Astrocyte of the cerebellum (primary cell): ENCODE measurements at regions not wholly inside any gene's neighbourhood (a gene's known extent, or its start where the extent isn't known, plus 50 kb on each side); places are given as distances from the start of the nearest gene placed in this dataset.

Experiments used
- DNase-seq: peaks from one replicate; pipeline ENCODE4 v3.0.0-alpha.2; 2011; ENCODE audit warnings: low read depth
- H3K4me3 ChIP-seq: 2 replicates; pipeline ENCODE4 v1.5.1; 2011; ENCODE audit warnings: mild to moderate bottlenecking, low read depth, low read length, moderate library complexity
- in situ Hi-C: cut with HindIII; loops from 2 replicates; pipeline ENCODE4 v1.10.0; 2017; ENCODE audit warnings: low sequenced_read_pairs
- TF ChIP-seq, protein P1 (sequence below): IDR thresholded peaks from 2 replicates; pipeline ENCODE4 v1.5.1; 2012; ENCODE audit warnings: low read length, low read depth, moderate library complexity, mild to moderate bottlenecking; ENCODE audit errors: missing control alignments

DNA sequence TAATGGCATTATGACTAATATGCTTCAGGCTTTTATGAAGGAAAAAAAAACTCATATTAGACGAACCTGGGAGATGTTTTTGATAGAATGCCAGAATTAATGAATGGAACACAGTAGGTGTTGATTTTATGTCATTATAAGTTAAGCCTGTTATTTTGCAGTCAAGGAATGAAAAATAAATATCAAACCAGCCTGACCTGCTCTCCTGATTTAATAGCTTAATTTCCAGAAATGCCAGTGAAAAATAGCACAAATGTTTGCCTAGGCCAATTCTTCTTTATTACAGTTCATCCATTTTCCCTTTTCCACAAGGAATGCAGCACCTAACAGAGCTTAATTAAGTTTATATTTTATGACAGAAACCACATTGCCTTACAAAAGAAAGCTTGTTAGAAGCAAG lies 292.0 kb downstream of the TBL1XR1 start:
- DNase-seq, result no peak
- TF ChIP-seq, protein P1, sequence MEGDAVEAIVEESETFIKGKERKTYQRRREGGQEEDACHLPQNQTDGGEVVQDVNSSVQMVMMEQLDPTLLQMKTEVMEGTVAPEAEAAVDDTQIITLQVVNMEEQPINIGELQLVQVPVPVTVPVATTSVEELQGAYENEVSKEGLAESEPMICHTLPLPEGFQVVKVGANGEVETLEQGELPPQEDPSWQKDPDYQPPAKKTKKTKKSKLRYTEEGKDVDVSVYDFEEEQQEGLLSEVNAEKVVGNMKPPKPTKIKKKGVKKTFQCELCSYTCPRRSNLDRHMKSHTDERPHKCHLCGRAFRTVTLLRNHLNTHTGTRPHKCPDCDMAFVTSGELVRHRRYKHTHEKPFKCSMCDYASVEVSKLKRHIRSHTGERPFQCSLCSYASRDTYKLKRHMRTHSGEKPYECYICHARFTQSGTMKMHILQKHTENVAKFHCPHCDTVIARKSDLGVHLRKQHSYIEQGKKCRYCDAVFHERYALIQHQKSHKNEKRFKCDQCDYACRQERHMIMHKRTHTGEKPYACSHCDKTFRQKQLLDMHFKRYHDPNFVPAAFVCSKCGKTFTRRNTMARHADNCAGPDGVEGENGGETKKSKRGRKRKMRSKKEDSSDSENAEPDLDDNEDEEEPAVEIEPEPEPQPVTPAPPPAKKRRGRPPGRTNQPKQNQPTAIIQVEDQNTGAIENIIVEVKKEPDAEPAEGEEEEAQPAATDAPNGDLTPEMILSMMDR, result no peak
- no peak overlapping the region for H3K4me3 ChIP-seq
- in situ Hi-C loops, result no loop called here

DNA sequence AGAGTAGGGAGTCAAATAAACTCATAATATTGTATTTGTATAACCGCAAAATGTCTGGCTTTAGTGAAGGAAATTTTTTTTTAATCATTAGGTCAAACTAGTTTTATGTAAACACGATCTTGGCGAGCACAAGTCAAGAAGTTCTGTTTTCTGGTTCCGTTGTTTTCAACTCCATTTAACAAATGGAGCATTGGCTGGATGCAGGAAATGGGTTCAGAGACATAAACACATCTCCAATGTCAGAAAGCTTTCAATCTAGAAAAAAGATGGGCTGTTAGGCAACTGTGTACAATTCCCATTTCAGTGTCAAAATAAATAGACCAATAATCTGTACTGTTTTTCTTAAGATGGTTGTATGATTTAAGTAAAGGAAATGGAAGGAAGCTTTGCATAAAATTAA lies 292.8 kb downstream of the TBL1XR1 start:
- no peak overlapping the region for H3K4me3 ChIP-seq
- in situ Hi-C loops, result no loop called here
- no peak for DNase-seq
- TF ChIP-seq, protein P1, result no peak

DNA sequence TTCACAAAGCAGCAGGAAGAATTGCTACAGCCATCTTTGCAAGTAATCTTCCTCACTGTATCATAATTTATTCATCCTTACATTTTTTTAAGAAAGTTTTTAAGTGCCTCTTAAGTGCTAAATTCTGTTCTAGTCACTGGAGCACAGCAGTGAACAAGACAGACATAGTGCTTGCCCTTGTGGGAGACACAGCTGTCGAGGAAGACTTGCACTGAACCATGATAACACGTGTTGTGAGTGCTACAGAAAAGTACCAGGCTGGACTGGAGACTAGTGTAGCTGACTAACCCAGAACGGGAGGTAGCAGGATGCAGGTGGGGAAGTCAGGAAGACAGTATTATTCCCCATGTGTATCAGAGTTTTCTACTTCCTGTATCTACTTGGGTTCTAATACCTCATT lies 300.6 kb downstream of the TBL1XR1 start:
- DNase-seq, result no peak
- in situ Hi-C loops, result no loop called here
- TF ChIP-seq, protein P1, result no peak
- no peak overlapping the region for H3K4me3 ChIP-seq

DNA sequence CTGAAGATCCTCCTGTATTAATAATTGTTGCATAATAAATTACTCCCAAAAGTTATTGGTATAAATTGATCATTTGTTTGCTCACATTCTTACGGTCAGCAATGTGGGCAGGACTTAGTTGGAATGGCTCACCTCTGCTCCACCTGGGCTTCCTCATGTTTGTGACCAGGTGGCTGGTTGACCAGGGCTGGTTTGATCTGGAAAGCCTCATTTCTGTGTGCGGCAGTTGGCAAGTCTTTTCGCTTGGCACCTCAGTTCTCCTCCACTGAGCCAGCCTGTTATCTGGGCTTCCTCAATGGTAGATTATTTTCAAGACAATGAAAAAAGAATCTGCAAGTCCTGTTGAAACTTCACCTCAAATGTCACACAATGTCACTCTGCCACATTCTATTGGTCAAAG lies 301.1 kb downstream of the TBL1XR1 start:
- in situ Hi-C loops, result no loop called here
- TF ChIP-seq, protein P1, result no peak
- H3K4me3 ChIP-seq, result no peak overlapping the region
- no peak for DNase-seq

DNA sequence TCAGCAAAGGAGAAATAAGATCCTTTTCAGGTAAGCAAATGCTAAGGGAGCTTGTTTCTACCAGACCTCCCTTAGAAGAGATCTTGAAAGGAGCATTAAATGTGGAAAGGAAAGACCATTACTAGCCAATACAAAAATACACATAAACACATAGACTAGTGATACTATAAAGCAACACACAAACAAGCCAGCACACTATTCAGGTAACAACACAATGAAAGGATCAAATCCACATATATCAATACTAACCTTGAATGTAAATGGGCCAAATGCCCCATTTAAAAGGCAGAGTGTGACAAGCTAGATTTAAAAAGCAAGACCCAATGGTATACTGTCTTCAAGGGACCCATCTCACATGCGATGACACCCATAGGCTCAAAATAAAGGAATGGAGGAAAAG lies 317.6 kb downstream of the TBL1XR1 start:
- TF ChIP-seq, protein P1, result no peak
- in situ Hi-C loops, result no loop called here
- no peak for DNase-seq
- no peak overlapping the region for H3K4me3 ChIP-seq

DNA sequence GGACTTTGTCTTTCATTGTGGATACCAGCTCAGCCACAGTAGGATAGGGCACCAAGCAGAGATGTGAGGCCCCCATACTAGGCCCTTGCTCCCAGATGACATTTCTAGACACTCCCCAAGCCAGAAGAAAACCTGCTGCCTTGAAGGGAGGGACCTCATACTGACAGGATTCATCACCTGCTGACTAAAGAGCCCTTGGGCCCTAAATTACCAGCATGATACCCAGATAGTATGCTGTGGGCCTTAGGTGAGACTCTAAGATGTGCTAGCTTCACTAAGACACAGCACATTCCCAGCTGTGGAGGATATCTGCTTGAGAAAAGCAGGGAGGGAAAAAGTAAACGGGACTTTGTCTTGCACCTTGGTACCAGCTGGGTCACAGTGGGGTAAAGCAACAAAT lies 324.0 kb downstream of the TBL1XR1 start:
- in situ Hi-C loops, result no loop called here
- no peak for DNase-seq
- no peak overlapping the region for H3K4me3 ChIP-seq
- TF ChIP-seq, protein P1, result no peak

DNA sequence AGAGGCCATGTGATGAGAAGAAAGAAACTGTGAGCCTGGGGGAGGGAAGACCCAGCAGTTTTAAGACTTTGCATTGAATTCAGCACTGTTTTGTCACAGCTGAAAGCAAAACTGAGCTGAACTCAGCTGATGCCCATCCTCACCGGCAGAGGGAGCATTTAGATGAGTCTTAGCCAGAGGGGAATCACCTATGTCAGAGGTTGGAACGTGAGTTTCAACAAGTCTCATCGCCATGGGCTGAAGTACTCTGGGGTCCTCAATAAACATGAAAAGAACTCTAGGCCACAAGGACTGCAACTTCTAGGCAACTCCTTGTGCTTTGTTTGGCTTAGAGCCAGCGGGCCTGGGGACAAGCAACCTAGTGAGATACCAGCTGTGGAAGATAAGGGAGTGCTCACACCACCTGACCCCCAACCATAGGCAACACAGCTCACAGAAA lies 324.5 kb downstream of the TBL1XR1 start:
- TF ChIP-seq, protein P1, result peak; percentile 88
- in situ Hi-C loops, result no loop called here
- DNase-seq, result peak; percentile 12
- no peak overlapping the region for H3K4me3 ChIP-seq
